HG03135 (cell line): ENCODE measurements at regions not wholly inside any gene's neighbourhood (a gene's known extent, or its start where the extent isn't known, plus 50 kb on each side); places are given as distances from the start of the nearest gene placed in this dataset.

ENCODE experiments used
- ATAC-seq: cut with Tn5 transposase; IDR thresholded peaks from one replicate; pipeline ENCODE4 v1.9.1; 2021; ENCODE audit warnings: mild to moderate bottlenecking, moderate library complexity; ENCODE audit not compliant: unreplicated experiment

GRCh38 chr20:6942266-6942665, 174.8 kb downstream of the BMP2 start:
- ATAC-seq, result no peak

- no peak for ATAC-seq
These were observed 176.8 kb downstream of the BMP2 start for GRCh38 chr20:6944292-6944691.

GRCh38 chr20:6953611-6954010, 186.1 kb downstream of the BMP2 start:
- ATAC-seq, result no peak

GRCh38 chr20:6954219-6954618, 186.7 kb downstream of the BMP2 start:
- no peak for ATAC-seq

- ATAC-seq, result no peak
These were observed 188.6 kb downstream of the BMP2 start for GRCh38 chr20:6956056-6956455.

- ATAC-seq, result no peak
These were observed 189.1 kb downstream of the BMP2 start for GRCh38 chr20:6956574-6956973.

- no peak for ATAC-seq
These were observed 192.4 kb downstream of the BMP2 start for GRCh38 chr20:6959900-6960312.

- ATAC-seq, result no peak
These were observed 199.2 kb downstream of the BMP2 start for GRCh38 chr20:6966721-6967120.

GRCh38 chr20:6974838-6975237, 207.4 kb downstream of the BMP2 start:
- ATAC-seq, result no peak

GRCh38 chr20:6975311-6975710, 207.8 kb downstream of the BMP2 start:
- no peak for ATAC-seq

GRCh38 chr20:6976106-6976900, 208.8 kb downstream of the BMP2 start:
- ATAC-seq, result no peak

GRCh38 chr20:6979621-6980020, 212.1 kb downstream of the BMP2 start:
- no peak for ATAC-seq

- ATAC-seq, result no peak
These were observed 225.5 kb downstream of the BMP2 start for GRCh38 chr20:6993011-6993410.

- ATAC-seq, result no peak
These were observed 226.0 kb downstream of the BMP2 start for GRCh38 chr20:6993511-6993910.

GRCh38 chr20:6994452-6994851, 227.0 kb downstream of the BMP2 start:
- ATAC-seq, result no peak

GRCh38 chr20:6998909-6999308, 231.4 kb downstream of the BMP2 start:
- no peak for ATAC-seq

- no peak for ATAC-seq
These were observed 231.9 kb downstream of the BMP2 start for GRCh38 chr20:6999381-6999780.

GRCh38 chr20:7003598-7003997, 236.1 kb downstream of the BMP2 start:
- ATAC-seq, result no peak

- no peak for ATAC-seq
These were observed 237.3 kb downstream of the BMP2 start for GRCh38 chr20:7004801-7005200.

- ATAC-seq, result no peak
These were observed 243.0 kb downstream of the BMP2 start for GRCh38 chr20:7010527-7010926.

GRCh38 chr20:7015257-7015656, 247.8 kb downstream of the BMP2 start:
- ATAC-seq, result no peak

- no peak for ATAC-seq
These were observed 255.1 kb downstream of the BMP2 start for GRCh38 chr20:7022597-7022996.

- ATAC-seq, result no peak
These were observed 258.1 kb downstream of the BMP2 start for GRCh38 chr20:7025635-7026034.
